ENCODE measurements at regions not wholly inside any gene's neighbourhood (a gene's known extent, or its start where the extent isn't known, plus 50 kb on each side); places are given as distances from the start of the nearest gene placed in this dataset.

DNA sequence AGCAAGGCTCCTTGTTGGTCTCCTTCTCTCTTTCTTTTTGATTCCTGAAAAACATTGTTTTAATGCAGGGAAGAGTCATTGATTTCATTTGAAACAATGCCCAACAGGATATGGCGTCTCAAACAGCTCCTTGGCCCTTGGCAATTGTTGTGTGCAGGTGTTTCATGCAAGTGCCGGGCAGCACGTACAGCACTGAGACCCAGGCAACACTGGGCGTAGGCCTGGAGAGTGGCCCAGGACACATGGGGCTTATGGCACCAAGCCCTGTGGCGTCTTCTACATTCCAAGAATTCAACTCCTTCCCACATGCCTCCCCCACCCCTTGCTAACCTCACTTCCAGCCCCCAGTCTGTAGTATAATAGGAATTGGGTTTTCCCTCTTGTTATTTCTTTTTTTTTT is 230.4 kb downstream of the SPTSSA start:
- CTCF ChIA-PET, result no interaction called here
- no peak overlapping the region for H3K4me2 ChIP-seq
- intact Hi-C loops (cut with micrococcal nuclease; ENCODE audit: unreplicated experiment), result no loop called here
- POLR2A ChIA-PET (ENCODE audit: unreplicated experiment), result no interaction called here
- H2AFZ ChIP-seq, result no peak overlapping the region
- no peak overlapping the region for H3K27ac ChIP-seq
- no peaks in the 10 kb centered on the region for H3K36me3 ChIP-seq (ENCODE audit: low read depth)
- TF ChIP-seq EZH2 (IDR thresholded peaks at IDR 0.05; ENCODE audit: low read depth), result no peak
- TF ChIP-seq, protein P1, sequence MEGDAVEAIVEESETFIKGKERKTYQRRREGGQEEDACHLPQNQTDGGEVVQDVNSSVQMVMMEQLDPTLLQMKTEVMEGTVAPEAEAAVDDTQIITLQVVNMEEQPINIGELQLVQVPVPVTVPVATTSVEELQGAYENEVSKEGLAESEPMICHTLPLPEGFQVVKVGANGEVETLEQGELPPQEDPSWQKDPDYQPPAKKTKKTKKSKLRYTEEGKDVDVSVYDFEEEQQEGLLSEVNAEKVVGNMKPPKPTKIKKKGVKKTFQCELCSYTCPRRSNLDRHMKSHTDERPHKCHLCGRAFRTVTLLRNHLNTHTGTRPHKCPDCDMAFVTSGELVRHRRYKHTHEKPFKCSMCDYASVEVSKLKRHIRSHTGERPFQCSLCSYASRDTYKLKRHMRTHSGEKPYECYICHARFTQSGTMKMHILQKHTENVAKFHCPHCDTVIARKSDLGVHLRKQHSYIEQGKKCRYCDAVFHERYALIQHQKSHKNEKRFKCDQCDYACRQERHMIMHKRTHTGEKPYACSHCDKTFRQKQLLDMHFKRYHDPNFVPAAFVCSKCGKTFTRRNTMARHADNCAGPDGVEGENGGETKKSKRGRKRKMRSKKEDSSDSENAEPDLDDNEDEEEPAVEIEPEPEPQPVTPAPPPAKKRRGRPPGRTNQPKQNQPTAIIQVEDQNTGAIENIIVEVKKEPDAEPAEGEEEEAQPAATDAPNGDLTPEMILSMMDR (conservative IDR thresholded peaks at IDR 0.05), result no peak
- DNase-seq, result no peak
- H3K79me2 ChIP-seq (ENCODE audit: low read depth), result no peaks in the 10 kb centered on the region
- peaks cover 5% of the 10 kb centered on the region; the same call in 1 of the 2 replicates for H3K4me1 ChIP-seq (replicated peaks; ENCODE audit: insufficient read depth)
- BruUV-seq (replicated peaks), result no TSS peak
- no peaks in the 10 kb centered on the region for H4K20me1 ChIP-seq (ENCODE audit: insufficient read depth)
- H3K9me3 ChIP-seq (ENCODE audit: insufficient read depth, low read depth), result no peaks in the 10 kb centered on the region
- H3K9me2 ChIP-seq (ENCODE audit: insufficient read depth), result no peaks in the 10 kb centered on the region
- H3K4me3 ChIP-seq, result no peak overlapping the region
- no peaks in the 10 kb centered on the region for H3K27me3 ChIP-seq (ENCODE audit: insufficient read depth, low read depth)
- H3F3A ChIP-seq (ENCODE audit: insufficient read depth, low read depth), result no peaks in the 10 kb centered on the region

DNA sequence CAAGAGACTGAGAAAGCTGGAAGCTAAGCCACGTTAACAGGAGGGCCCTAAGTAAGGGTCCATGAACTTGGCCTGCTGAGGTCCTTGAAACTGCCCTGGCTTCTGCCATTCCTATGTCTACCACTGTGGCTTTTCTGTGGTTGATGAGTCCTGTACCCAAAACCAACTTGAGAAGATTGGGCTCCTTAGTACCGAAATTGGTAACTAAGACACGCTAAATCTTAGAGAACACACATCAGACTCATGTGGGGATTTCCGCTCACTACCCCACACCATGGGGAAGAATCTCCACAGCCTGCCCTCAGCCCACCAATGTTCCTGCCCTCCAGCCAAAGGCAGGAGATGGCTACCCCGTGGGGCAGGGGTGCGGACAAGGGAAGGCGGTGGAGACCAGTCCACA is 232.9 kb downstream of the SPTSSA start:
- ChIA-PET POLR2A (ENCODE audit: unreplicated experiment) (no interaction called here), CTCF (interaction anchor here (0.6 to 1.1 kb wide), 2 partner anchors 96 to 131 kb away, joined by 3 to 6 read pairs; no protein-coding TSS in a partner anchor)
- Histone ChIP-seq H3K27me3 (ENCODE audit: insufficient read depth, low read depth) (no peaks in the 10 kb centered on the region), H3K79me2 (ENCODE audit: low read depth) (no peaks in the 10 kb centered on the region), H3K9me2 (ENCODE audit: insufficient read depth) (no peaks in the 10 kb centered on the region), H3K27ac (no peak overlapping the region), H2AFZ (no peak overlapping the region), H3K36me3 (ENCODE audit: low read depth) (no peaks in the 10 kb centered on the region), H3K4me1 (replicated peaks; ENCODE audit: insufficient read depth) (peaks cover 5% of the 10 kb centered on the region; the same call in 1 of the 2 replicates), H3K4me2 (no peak overlapping the region), H3K4me3 (no peak overlapping the region), H3F3A (ENCODE audit: insufficient read depth, low read depth) (no peaks in the 10 kb centered on the region), H4K20me1 (ENCODE audit: insufficient read depth) (no peaks in the 10 kb centered on the region), H3K9me3 (ENCODE audit: insufficient read depth, low read depth) (no peaks in the 10 kb centered on the region)
- intact Hi-C loops (cut with micrococcal nuclease; ENCODE audit: unreplicated experiment), result loop anchor here (2.0 to 10.0 kb wide), 4 partner anchors 132 to 437 kb away; no protein-coding TSS in a partner anchor
- TF ChIP-seq EZH2 (IDR thresholded peaks at IDR 0.05; ENCODE audit: low read depth), result no peak
- TF ChIP-seq, protein P1 (conservative IDR thresholded peaks at IDR 0.05), result no peak
- no TSS peak for BruUV-seq (replicated peaks)
- no peak for DNase-seq

DNA sequence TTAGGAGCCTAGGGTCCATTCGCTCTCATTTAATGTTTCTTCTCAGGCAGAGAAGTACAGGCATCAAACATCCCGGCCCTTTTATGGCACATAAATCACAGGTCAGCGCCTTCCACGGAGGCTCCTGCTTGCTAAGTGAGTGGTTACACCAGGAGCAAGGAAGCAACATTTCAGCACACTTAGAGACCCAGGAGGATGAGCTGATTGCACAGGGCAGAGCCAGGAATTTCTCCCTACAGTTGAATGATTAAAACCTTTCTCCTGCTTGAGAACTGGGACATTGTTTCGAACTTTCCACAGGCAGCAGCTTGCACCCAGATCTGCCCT is 233.4 kb downstream of the SPTSSA start:
- H3K36me3 ChIP-seq (ENCODE audit: low read depth), result no peaks in the 10 kb centered on the region
- ChIA-PET POLR2A (ENCODE audit: unreplicated experiment) (no interaction called here), CTCF (interaction anchor here (0.6 to 1.1 kb wide), 3 partner anchors 18 to 130 kb away, joined by 3 to 6 read pairs (median 5); no protein-coding TSS in a partner anchor)
- H3K27ac ChIP-seq, result no peak overlapping the region
- no peak for DNase-seq
- H3K4me2 ChIP-seq, result no peak overlapping the region
- no peak overlapping the region for H3K4me3 ChIP-seq
- no peaks in the 10 kb centered on the region for H3K9me3 ChIP-seq (ENCODE audit: insufficient read depth, low read depth)
- no peaks in the 10 kb centered on the region for H3K27me3 ChIP-seq (ENCODE audit: insufficient read depth, low read depth)
- intact Hi-C loops (cut with micrococcal nuclease; ENCODE audit: unreplicated experiment), result loop anchor here (1.0 to 10.0 kb wide), 5 partner anchors 131 to 1652 kb away; no protein-coding TSS in a partner anchor
- H4K20me1 ChIP-seq (ENCODE audit: insufficient read depth), result no peaks in the 10 kb centered on the region
- TF ChIP-seq, protein P1 (conservative IDR thresholded peaks at IDR 0.05), result no peak
- TF ChIP-seq EZH2 (IDR thresholded peaks at IDR 0.05; ENCODE audit: low read depth), result no peak
- H3K79me2 ChIP-seq (ENCODE audit: low read depth), result no peaks in the 10 kb centered on the region
- peaks cover 5% of the 10 kb centered on the region; the same call in 1 of the 2 replicates for H3K4me1 ChIP-seq (replicated peaks; ENCODE audit: insufficient read depth)
- no TSS peak for BruUV-seq (replicated peaks)
- H3F3A ChIP-seq (ENCODE audit: insufficient read depth, low read depth), result no peaks in the 10 kb centered on the region
- no peak overlapping the region for H2AFZ ChIP-seq
- H3K9me2 ChIP-seq (ENCODE audit: insufficient read depth), result no peaks in the 10 kb centered on the region
